HUES48 (cell line): ENCODE measurements at regions not wholly inside any gene's neighbourhood (a gene's known extent, or its start where the extent isn't known, plus 50 kb on each side); places are given as distances from the start of the nearest gene placed in this dataset.

Experiments
- H3K27ac ChIP-seq: one replicate; pipeline ENCODE4 v1.7.0; 2013; ENCODE audit warnings: low read depth, low read length, inconsistent platforms
- H3K27me3 ChIP-seq: 2 replicates; pipeline ENCODE4 v1.6.1; 2013; ENCODE audit warnings: mild to moderate bottlenecking, low read length; ENCODE audit not compliant: control insufficient read depth, insufficient read depth
- H3K36me3 ChIP-seq: 2 replicates; pipeline ENCODE4 v1.6.1; 2013; ENCODE audit warnings: low read length; ENCODE audit not compliant: control insufficient read depth, insufficient read depth
- H3K4me1 ChIP-seq: 2 replicates; pipeline ENCODE4 v1.6.1; 2013; ENCODE audit warnings: mild to moderate bottlenecking, low read length; ENCODE audit not compliant: control insufficient read depth, insufficient read depth
- H3K4me3 ChIP-seq: 2 replicates; pipeline ENCODE4 v1.5.1; 2013; ENCODE audit warnings: mild to moderate bottlenecking, low read depth, low read length
- H3K9ac ChIP-seq: 2 replicates; pipeline ENCODE4 v1.6.1; 2013; ENCODE audit warnings: mild to moderate bottlenecking, low read depth, low read length, moderate library complexity
- H3K9me3 ChIP-seq: 2 replicates; pipeline ENCODE4 v1.6.1; 2013; ENCODE audit warnings: low read length; ENCODE audit not compliant: control insufficient read depth, insufficient read depth

GRCh38 chr20:7389216-7389615, 551.0 kb downstream of the HAO1 start:
- H3K4me1 ChIP-seq: no peaks in the 10 kb centered on the region; the same call in 1 of the 2 replicates
- no peaks in the 10 kb centered on the region for H3K36me3 ChIP-seq
- H3K9ac ChIP-seq: no peak overlapping the region
- H3K27me3 ChIP-seq: no peaks in the 10 kb centered on the region
- H3K9me3 ChIP-seq: no peaks in the 10 kb centered on the region
- H3K27ac ChIP-seq: no peak overlapping the region
- H3K4me3 ChIP-seq: no peak overlapping the region

DNA sequence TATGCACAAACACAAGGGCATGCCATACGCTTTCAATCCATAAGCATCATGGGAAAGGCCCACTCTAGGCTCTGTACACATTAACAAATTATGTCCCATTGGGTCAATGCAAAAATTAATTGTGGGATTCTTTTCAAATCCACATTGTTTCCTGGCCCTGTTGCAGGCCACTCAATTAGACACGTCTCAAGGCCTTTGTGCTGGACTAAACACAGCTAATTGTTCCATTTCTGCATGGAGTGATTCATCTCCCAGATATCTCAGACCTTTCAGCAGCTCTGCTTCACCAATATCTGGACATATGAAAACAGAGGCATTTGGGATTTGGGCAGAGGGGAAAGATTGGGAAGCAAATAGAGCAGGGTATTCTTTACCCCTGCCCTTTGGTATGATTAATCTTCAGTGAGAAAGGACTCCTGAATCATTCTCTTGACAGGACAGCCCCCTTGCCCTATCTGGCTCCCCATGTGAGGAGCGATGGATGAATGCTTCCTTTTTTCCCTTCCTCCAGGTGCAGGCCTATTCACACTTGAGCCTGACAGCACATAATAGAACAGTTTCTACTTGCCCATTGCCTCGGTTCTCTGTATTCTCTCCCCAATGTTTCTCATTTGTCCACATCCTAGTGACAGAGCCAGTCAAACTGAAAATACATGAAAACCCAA, 547.6 kb downstream of the HAO1 start:
- Histone ChIP-seq H3K27me3 (no peaks in the 10 kb centered on the region), H3K36me3 (no peaks in the 10 kb centered on the region), H3K9me3 (no peaks in the 10 kb centered on the region), H3K9ac (no peak overlapping the region), H3K4me1 (no peaks in the 10 kb centered on the region; the same call in 1 of the 2 replicates), H3K4me3 (no peak overlapping the region), H3K27ac (no peak overlapping the region)

- Histone ChIP-seq H3K4me1 (no peaks in the 10 kb centered on the region), H3K9me3 (no peaks in the 10 kb centered on the region), H3K4me3 (no peak overlapping the region), H3K27ac (no peak overlapping the region), H3K27me3 (no peaks in the 10 kb centered on the region), H3K36me3 (no peaks in the 10 kb centered on the region), H3K9ac (no peak overlapping the region)
Measured at GRCh38 chr20:7399114-7399513, 541.1 kb downstream of the HAO1 start.

- H3K27me3 ChIP-seq: no peaks in the 10 kb centered on the region
Measured at GRCh38 chr20:7399575-7399974, 540.7 kb downstream of the HAO1 start.

DNA sequence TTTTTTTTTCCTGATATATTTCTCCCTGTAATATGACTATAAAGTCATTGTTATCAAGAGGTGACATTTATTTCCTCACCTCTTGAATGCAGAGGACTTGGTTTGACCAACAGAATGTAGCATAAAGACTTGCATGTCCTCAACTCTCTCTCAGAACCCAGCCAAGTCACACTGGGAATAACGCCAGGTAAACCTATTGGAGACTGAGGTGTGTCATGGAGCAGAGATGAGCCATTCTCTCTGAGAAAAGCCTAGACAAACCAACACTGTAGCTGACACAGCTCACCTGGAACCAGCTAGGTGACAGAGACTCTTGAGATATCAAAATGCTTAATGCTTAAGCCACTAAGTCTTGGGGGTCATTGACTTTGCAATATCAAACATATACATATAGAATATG, 533.6 kb downstream of the HAO1 start:
- Histone ChIP-seq H3K9me3 (no peaks in the 10 kb centered on the region), H3K36me3 (no peaks in the 10 kb centered on the region), H3K27me3 (no peaks in the 10 kb centered on the region), H3K4me1 (0 out of 2 replicates have a peak, but pooled peaks cover 4% of the 10 kb centered on the region), H3K4me3 (no peak overlapping the region), H3K9ac (no peak overlapping the region), H3K27ac (no peak overlapping the region)

More at GRCh38 chr20:7399575-7399974, 540.7 kb downstream of the HAO1 start:
- no peak overlapping the region for H3K27ac ChIP-seq
- H3K9ac ChIP-seq: no peak overlapping the region
- no peak overlapping the region for H3K4me3 ChIP-seq
- no peaks in the 10 kb centered on the region for H3K4me1 ChIP-seq
- no peaks in the 10 kb centered on the region for H3K36me3 ChIP-seq
- H3K9me3 ChIP-seq: no peaks in the 10 kb centered on the region

GRCh38 chr20:7410150-7410549, 530.1 kb downstream of the HAO1 start:
- no peaks in the 10 kb centered on the region for H3K27me3 ChIP-seq

DNA sequence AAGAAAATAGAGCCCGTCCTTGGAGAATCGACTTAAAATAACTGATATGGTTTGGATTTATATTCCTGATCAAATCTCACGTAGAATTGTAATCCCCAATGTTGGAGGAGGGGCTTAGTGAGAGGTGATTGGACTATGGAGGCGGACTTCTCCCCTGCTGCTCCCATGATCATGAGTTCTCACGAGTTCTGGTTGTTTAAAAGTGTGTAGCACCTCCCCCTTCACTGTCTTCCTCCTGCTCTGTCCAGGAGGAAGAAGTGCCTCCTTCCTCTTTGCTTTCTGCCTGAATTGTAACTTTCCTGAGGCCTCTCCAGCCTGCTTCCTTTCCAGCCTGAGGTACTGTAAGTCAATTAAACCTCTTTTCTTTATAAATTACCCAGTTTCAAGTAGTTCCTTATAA, 529.2 kb downstream of the HAO1 start:
- Histone ChIP-seq H3K9ac (no peak overlapping the region), H3K4me3 (no peak overlapping the region), H3K9me3 (no peaks in the 10 kb centered on the region), H3K4me1 (0 out of 2 replicates have a peak, but pooled peaks cover 4% of the 10 kb centered on the region), H3K36me3 (no peaks in the 10 kb centered on the region), H3K27me3 (no peaks in the 10 kb centered on the region), H3K27ac (no peak overlapping the region)

More at GRCh38 chr20:7410150-7410549, 530.1 kb downstream of the HAO1 start:
- Histone ChIP-seq H3K9ac (no peak overlapping the region), H3K4me1 (0 out of 2 replicates have a peak, but pooled peaks cover 4% of the 10 kb centered on the region), H3K36me3 (no peaks in the 10 kb centered on the region), H3K4me3 (no peak overlapping the region), H3K9me3 (no peaks in the 10 kb centered on the region), H3K27ac (no peak overlapping the region)

- Histone ChIP-seq H3K36me3 (no peaks in the 10 kb centered on the region), H3K27ac (no peak overlapping the region), H3K9me3 (no peaks in the 10 kb centered on the region), H3K9ac (no peak overlapping the region), H3K4me3 (no peak overlapping the region), H3K27me3 (no peaks in the 10 kb centered on the region), H3K4me1 (0 out of 2 replicates have a peak, but pooled peaks cover 4% of the 10 kb centered on the region)
Measured at GRCh38 chr20:7415427-7415826, 524.8 kb downstream of the HAO1 start.

DNA sequence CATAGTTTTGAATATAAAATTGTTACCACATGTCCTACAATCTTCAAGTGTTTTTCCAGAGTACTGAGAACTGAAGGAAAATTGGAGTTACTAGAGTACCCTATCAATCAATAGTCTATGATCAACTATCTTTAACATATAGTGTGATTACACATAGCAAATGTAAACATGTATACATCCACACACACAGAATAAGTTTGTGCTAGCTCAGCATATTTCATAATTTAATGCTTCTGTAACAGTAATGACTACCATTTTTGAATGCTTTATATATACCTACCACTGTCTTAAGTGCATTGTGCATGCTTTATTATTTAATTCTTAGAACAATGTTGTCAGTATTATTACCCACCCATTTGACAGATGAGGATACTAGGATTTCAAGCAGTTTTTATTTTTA, 523.9 kb downstream of the HAO1 start:
- H3K4me1 ChIP-seq: no peaks in the 10 kb centered on the region
- no peaks in the 10 kb centered on the region for H3K27me3 ChIP-seq
- H3K27ac ChIP-seq: no peak overlapping the region
- no peaks in the 10 kb centered on the region for H3K9me3 ChIP-seq
- no peaks in the 10 kb centered on the region for H3K36me3 ChIP-seq
- H3K9ac ChIP-seq: no peak overlapping the region
- H3K4me3 ChIP-seq: no peak overlapping the region

- H3K27me3 ChIP-seq: no peaks in the 10 kb centered on the region
- H3K36me3 ChIP-seq: no peaks in the 10 kb centered on the region
- H3K9me3 ChIP-seq: no peaks in the 10 kb centered on the region
- H3K4me3 ChIP-seq: no peak overlapping the region
- no peaks in the 10 kb centered on the region for H3K4me1 ChIP-seq
- no peak overlapping the region for H3K27ac ChIP-seq
- H3K9ac ChIP-seq: no peak overlapping the region
Measured at GRCh38 chr20:7420345-7420744, 519.9 kb downstream of the HAO1 start.

- no peak overlapping the region for H3K4me3 ChIP-seq
- H3K9ac ChIP-seq: no peak overlapping the region
- H3K27ac ChIP-seq: no peak overlapping the region
- no peaks in the 10 kb centered on the region for H3K9me3 ChIP-seq
- no peaks in the 10 kb centered on the region for H3K4me1 ChIP-seq
- H3K27me3 ChIP-seq: no peaks in the 10 kb centered on the region
- H3K36me3 ChIP-seq: no peaks in the 10 kb centered on the region
Measured at GRCh38 chr20:7426890-7427496, 513.3 kb downstream of the HAO1 start.
